ENCODE measurements at regions not wholly inside any gene's neighbourhood (a gene's known extent, or its start where the extent isn't known, plus 50 kb on each side); places are given as distances from the start of the nearest gene placed in this dataset.

GRCh38 chr9:90948156-90948555 is 146.5 kb downstream of the SYK start:
- no peak for DNase-seq

- no peak for DNase-seq
Observed at GRCh38 chr9:90950600-90950999, 149.0 kb downstream of the SYK start.

GRCh38 chr9:90953200-90953599 is 151.6 kb downstream of the SYK start:
- DNase-seq = no peak

GRCh38 chr9:90953805-90954204 is 152.2 kb downstream of the SYK start:
- DNase-seq = no peak

- no peak for DNase-seq
Observed at GRCh38 chr9:90956026-90956810, 154.6 kb downstream of the SYK start.

- DNase-seq = no peak
Observed at GRCh38 chr9:90958328-90958727, 156.7 kb downstream of the SYK start.

GRCh38 chr9:90960941-90961340 is 159.3 kb downstream of the SYK start:
- DNase-seq = no peak

GRCh38 chr9:90961375-90961774 is 159.8 kb downstream of the SYK start:
- DNase-seq = no peak

GRCh38 chr9:90964101-90965020 is 162.7 kb downstream of the SYK start:
- no peak for DNase-seq

- DNase-seq = no peak
Observed at GRCh38 chr9:90965226-90966030, 163.8 kb downstream of the SYK start.

GRCh38 chr9:90966031-90966290 is 164.3 kb downstream of the SYK start:
- no peak for DNase-seq

- DNase-seq = no peak
Observed at GRCh38 chr9:90966480-90967144, 165.0 kb downstream of the SYK start.

- DNase-seq = no peak
Observed at GRCh38 chr9:90967145-90967538, 165.5 kb downstream of the SYK start.

GRCh38 chr9:90969021-90969675 is 167.5 kb downstream of the SYK start:
- DNase-seq = no peak

- DNase-seq = no peak
Observed at GRCh38 chr9:90970608-90971007, 169.0 kb downstream of the SYK start.

GRCh38 chr9:90972057-90972456 is 170.4 kb downstream of the SYK start:
- no peak for DNase-seq

- no peak for DNase-seq
Observed at GRCh38 chr9:90974016-90974415, 172.4 kb downstream of the SYK start.

GRCh38 chr9:90974643-90975245 is 173.1 kb downstream of the SYK start:
- DNase-seq = no peak

GRCh38 chr9:90975781-90976538 is 174.3 kb downstream of the SYK start:
- no peak for DNase-seq

- DNase-seq = no peak
Observed at GRCh38 chr9:90979138-90979551, 177.5 kb downstream of the SYK start.

- DNase-seq = no peak
Observed at GRCh38 chr9:90979639-90980038, 178.0 kb downstream of the SYK start.

Data from DMS 273 treated with DMSO at 0.1 percent for 48 hours (cell line).